ENCODE measurements at regions not wholly inside any gene's neighbourhood (a gene's known extent, or its start where the extent isn't known, plus 50 kb on each side); places are given as distances from the start of the nearest gene placed in this dataset.

GRCh38 chr11:57901278-57901677 lies 122.4 kb upstream of the OR9Q1 start:
- ATAC-seq = no peak
- no peaks in the 10 kb centered on the region for H3K9me3 ChIP-seq (ENCODE audit: control insufficient read depth, insufficient read depth, low read depth, low read length)
- no peaks in the 10 kb centered on the region for H3K4me1 ChIP-seq (ENCODE audit: control insufficient read depth, insufficient read depth, low read length)
- no peak for TF ChIP-seq TCF7L2 (IDR thresholded peaks at IDR 0.05; ENCODE audit: low read depth, low read length)
- TF ChIP-seq REST (IDR thresholded peaks at IDR 0.05; ENCODE audit: insufficient read depth in 1 of 2, low read depth in 2 of 2, low read length in 1 of 2) = no peak
- TF ChIP-seq SIN3A (IDR thresholded peaks at IDR 0.05; ENCODE audit: borderline replicate concordance, insufficient read depth, low read depth, low read length) = no peak
- TF ChIP-seq CTCF (IDR thresholded peaks at IDR 0.05) = no peak
- TF ChIP-seq POLR2AphosphoS5 (IDR thresholded peaks at IDR 0.05; ENCODE audit: low read depth, low read length) = no peak
- intact Hi-C loops (cut with micrococcal nuclease; ENCODE audit: unreplicated experiment) (no loop called here), in situ Hi-C loops (cut with HindIII; ENCODE audit: low pct_unique_long_range_greater_than_20kb, low sequenced_read_pairs) (no loop called here)
- no peaks in the 10 kb centered on the region for H3K36me3 ChIP-seq (ENCODE audit: control insufficient read depth, insufficient read depth, low read length)
- H3K4me3 ChIP-seq (ENCODE audit: low read depth in 2 of 2, low read length in 2 of 2) = no peak overlapping the region
- CTCF ChIA-PET = no interaction called here
- no TSS peak for BruUV-seq (replicated peaks)
- no peak overlapping the region for H3K27ac ChIP-seq (ENCODE audit: low read length)
- no peaks in the 10 kb centered on the region for H3K27me3 ChIP-seq (ENCODE audit: control insufficient read depth, insufficient read depth, low read length)
- POLR2A ChIA-PET = no interaction called here
- DNase-seq (ENCODE audit: low read depth, low spot score) = no peak

- H3K4me1 ChIP-seq (ENCODE audit: control insufficient read depth, insufficient read depth, low read length) = no peaks in the 10 kb centered on the region
- ATAC-seq = no peak
- intact Hi-C loops (cut with micrococcal nuclease; ENCODE audit: unreplicated experiment) = no loop called here
- no peak overlapping the region for H3K27ac ChIP-seq (ENCODE audit: low read length)
- no peaks in the 10 kb centered on the region for H3K9me3 ChIP-seq (ENCODE audit: control insufficient read depth, insufficient read depth, low read depth, low read length)
- POLR2A ChIA-PET = no interaction called here
- no peaks in the 10 kb centered on the region for H3K36me3 ChIP-seq (ENCODE audit: control insufficient read depth, insufficient read depth, low read length)
- BruUV-seq (replicated peaks) = no TSS peak
- in situ Hi-C loops (cut with HindIII; ENCODE audit: low pct_unique_long_range_greater_than_20kb, low sequenced_read_pairs) = no loop called here
- no peaks in the 10 kb centered on the region for H3K27me3 ChIP-seq (ENCODE audit: control insufficient read depth, insufficient read depth, low read length)
- H3K4me3 ChIP-seq (ENCODE audit: low read depth in 2 of 2, low read length in 2 of 2) = no peak overlapping the region
- TF ChIP-seq CTCF (IDR thresholded peaks at IDR 0.05) = no peak
- TF ChIP-seq TCF7L2 (IDR thresholded peaks at IDR 0.05; ENCODE audit: low read depth, low read length) = no peak
- TF ChIP-seq POLR2AphosphoS5 (IDR thresholded peaks at IDR 0.05; ENCODE audit: low read depth, low read length) = no peak
- TF ChIP-seq SIN3A (IDR thresholded peaks at IDR 0.05; ENCODE audit: borderline replicate concordance, insufficient read depth, low read depth, low read length) = no peak
- TF ChIP-seq REST (IDR thresholded peaks at IDR 0.05; ENCODE audit: insufficient read depth in 1 of 2, low read depth in 2 of 2, low read length in 1 of 2) = no peak
- CTCF ChIA-PET = no interaction called here
- DNase-seq (ENCODE audit: low read depth, low spot score) = no peak
Measured at GRCh38 chr11:57901756-57902155, 121.9 kb upstream of the OR9Q1 start.

All from Panc1 (cell line).